Ishikawa (cell line): ENCODE measurements at regions not wholly inside any gene's neighbourhood (a gene's known extent, or its start where the extent isn't known, plus 50 kb on each side); places are given as distances from the start of the nearest gene placed in this dataset.

Experiments used
- CEBPB ChIP-seq: IDR thresholded peaks from 2 replicates; pipeline ENCODE4 v1.6.1; 2012
- CREB1 ChIP-seq: IDR thresholded peaks from 2 replicates; pipeline ENCODE4 v1.6.1; 2012; ENCODE audit warnings: low read depth
- EGR1 ChIP-seq: IDR thresholded peaks from 2 replicates; pipeline ENCODE4 v1.6.1; 2012
- TF ChIP-seq, protein P1 (sequence below): IDR thresholded peaks from 2 replicates; pipeline ENCODE4 v1.6.1; 2012

GRCh38 chr11:109193880-109194279 lies 228.1 kb upstream of the C11orf87 start:
- TF ChIP-seq, protein P1, sequence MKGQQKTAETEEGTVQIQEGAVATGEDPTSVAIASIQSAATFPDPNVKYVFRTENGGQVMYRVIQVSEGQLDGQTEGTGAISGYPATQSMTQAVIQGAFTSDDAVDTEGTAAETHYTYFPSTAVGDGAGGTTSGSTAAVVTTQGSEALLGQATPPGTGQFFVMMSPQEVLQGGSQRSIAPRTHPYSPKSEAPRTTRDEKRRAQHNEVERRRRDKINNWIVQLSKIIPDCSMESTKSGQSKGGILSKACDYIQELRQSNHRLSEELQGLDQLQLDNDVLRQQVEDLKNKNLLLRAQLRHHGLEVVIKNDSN, result no peak
- TF ChIP-seq CREB1, result no peak
- no peak for TF ChIP-seq CEBPB
- no peak for TF ChIP-seq EGR1
